ENCODE measurements at regions not wholly inside any gene's neighbourhood (a gene's known extent, or its start where the extent isn't known, plus 50 kb on each side); places are given as distances from the start of the nearest gene placed in this dataset.

DNA sequence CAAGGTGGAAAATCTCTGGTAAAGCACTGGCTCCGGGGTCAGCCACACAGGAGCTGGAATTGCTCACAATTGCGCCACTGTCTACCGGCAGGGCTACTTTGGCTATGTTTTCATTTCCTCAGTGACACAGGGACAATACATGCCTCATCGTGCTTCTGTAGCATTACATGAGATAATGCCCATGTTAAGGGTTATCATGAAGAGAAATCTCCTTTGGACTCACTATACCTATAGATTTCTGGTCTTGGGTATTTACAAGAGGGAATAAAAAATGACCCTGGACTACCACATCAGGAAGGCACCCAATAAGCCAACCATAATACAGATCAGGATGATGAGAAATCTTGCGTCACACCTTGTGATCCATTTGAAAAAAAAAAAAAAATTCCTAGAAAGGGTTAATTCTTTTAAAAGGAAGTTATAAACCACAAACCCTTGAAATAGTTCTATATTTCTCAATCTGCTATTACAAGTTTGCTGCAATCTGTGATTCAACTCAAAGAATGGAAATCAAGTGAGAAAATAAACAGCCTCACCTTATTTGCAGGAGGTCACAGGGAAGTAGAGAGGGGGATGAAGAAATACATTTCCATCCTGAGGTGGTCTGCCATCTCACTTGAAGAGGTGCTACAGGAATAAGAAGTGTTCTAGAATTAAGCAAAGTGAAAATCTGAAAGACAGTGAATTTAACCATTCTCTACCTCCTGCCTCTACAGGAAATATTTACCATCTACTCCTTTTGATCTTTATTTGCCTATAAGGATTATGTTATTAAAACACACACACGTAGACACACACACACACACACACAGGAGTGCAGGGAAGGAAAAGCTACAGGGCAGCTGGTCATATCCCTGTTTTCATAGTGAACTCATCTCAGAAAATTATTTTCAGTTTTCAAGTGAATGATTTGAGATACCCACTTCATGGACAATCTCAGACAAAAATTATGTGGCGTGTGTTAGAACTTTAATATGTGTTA, 231.3 kb upstream of the CELF2 start:
- DNase-seq (ENCODE audit: low spot score) (no peak), ATAC-seq (no peak)

DNA sequence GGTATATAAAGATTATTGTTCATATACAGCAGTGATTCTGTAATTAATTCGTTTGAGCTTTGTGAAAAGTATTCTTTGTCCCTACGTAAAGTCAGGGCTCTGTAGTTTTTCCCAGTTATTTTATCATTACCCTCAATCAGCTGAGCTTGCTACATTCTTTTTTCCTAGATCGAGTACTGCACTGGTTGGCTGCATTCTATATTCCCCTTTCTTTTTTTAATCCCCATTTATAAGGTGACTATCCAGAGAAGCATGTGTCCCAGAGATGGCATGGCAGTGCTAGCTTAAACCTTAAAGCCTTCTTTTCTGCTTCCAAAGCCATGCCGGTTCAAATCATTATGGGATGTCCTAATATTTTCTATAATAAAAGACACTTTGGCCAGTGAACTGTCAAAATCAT, 230.1 kb upstream of the CELF2 start:
- ATAC-seq (no peak), DNase-seq (ENCODE audit: low spot score) (no peak)

DNA sequence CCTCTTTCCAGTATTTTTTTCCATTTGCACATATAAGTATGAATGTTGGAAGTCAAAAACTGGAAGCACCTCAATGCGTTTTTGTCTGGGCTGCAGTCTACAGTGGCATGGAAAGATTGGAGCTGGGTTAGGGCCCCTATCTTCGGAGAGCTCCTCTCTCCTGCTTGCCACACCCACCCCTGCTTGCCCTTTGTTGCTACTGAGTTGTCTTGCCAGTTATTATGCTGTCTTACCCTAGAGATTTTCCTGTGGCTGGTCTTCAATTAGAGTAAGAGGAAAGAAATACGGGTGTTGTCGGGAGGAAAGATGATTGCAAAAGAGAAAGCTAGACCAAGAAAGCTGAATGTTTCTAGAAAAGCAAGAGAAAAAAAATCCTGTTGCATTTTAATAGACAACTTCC, 228.9 kb upstream of the CELF2 start:
- no peak for DNase-seq (ENCODE audit: low spot score)
- ATAC-seq, result no peak

DNA sequence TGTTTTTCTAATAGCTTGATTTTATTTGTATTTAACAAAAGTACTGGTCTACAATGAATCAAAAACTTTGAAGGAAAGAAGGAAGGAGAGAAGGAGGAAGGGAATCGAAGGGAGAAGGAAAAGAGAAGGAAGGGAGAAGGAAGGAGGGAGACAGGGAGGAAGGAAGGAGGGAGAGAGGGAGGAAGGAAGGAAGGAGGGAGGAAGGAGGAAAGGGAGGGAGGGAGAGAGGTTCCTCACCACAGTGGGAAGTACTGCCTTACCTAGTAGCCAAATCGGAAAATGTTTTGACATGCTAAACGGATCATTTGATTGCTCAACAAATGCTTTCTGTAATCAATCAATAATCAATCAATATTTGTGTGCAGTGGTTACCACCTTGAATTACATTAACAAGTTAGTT, 225.8 kb upstream of the CELF2 start:
- no peak for DNase-seq (ENCODE audit: low spot score)
- no peak for ATAC-seq

DNA sequence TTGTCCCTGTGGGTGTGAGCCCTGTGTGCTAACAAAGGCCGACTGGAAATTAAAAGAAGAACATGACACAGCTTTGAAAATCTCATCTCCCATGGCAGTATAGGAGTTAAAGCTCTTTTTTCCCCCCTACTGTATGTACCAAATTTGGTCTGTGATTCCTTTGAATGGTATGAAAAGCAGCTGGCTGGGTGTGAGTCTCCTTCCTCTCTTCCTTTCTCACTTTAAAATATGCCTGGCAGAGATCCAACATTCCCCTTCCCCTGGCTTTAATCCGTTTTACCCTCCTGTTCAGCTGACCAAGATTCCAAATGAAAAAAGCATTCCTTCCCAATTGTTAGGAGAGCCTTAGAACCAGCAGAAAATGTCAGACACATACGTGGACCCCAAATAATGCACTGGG, 225.0 kb upstream of the CELF2 start:
- DNase-seq (ENCODE audit: low spot score), result no peak
- ATAC-seq, result no peak

DNA sequence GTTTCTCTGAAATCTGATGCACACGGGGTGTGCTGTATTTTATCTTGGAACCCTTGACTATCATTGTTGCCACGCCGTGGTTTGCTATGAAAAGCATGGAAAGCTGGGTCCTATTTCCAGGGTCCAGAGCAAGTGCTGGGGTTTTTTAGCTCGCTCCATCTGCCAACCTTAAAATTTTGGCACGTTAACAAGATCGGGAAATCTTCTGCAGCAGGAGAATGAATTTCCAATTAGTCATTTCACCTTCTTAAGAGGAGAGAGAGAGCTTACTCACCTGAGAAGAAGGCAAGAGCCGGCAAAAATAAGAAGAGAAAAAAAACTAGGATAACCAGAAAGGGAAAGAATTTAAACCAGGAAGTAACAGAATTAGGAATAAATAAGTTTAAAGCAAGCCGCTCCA, 223.6 kb upstream of the CELF2 start:
- no peak for ATAC-seq
- DNase-seq (ENCODE audit: low spot score), result no peak

DNA sequence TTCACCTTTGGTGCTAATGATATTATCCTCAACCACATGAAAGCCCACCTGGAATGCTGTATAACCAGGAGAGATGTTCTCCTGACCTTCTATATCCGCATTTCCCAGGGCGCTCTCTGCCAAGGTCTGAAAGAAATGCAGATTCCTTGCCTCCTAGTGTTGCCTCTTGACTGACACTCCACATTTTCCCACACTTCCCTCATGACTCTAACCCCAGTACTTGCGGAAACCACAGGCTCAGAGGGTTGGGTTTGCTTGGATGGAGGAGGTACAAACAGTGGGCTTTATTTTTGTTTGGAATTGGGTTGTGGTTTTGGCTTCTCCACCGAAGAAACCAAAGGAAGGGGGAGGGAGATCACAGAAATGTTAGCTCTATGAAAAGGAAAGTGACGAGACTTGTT, 222.9 kb upstream of the CELF2 start:
- DNase-seq (ENCODE audit: low spot score), result no peak
- no peak for ATAC-seq

DNA sequence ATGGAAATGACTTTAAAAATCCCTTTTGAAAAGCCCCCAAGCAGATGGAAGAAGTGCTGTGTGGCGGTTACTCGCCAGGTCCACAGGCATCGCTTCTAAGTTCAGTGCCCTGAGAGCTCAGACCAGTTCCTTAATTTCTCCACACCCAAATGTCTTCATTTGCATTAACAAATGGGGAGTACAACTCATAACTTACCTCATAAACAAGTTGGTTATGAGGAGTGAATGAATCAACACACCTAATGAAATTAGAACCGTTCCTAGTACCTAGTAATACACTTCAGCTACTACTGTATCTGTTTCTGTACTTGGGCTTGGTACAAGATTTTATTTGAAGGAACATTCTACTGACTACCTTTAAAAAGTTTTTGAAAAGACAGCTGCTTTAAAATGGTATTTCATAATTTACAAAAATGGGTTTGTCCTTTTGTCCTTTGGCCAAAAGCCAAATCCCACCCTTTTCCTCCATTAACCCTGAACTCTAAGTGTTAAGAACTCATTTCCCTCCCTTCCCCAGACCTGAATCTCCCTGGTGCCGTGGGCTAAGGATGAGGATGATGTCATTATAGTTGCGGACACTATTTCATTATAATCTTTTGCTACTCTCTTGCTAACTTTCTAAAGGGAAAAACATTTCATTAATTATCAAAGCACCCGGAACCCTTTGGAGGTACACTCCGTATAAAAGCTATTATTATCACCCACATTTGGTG, 221.5 kb upstream of the CELF2 start:
- ATAC-seq (no peak), DNase-seq (ENCODE audit: low spot score) (no peak)

DNA sequence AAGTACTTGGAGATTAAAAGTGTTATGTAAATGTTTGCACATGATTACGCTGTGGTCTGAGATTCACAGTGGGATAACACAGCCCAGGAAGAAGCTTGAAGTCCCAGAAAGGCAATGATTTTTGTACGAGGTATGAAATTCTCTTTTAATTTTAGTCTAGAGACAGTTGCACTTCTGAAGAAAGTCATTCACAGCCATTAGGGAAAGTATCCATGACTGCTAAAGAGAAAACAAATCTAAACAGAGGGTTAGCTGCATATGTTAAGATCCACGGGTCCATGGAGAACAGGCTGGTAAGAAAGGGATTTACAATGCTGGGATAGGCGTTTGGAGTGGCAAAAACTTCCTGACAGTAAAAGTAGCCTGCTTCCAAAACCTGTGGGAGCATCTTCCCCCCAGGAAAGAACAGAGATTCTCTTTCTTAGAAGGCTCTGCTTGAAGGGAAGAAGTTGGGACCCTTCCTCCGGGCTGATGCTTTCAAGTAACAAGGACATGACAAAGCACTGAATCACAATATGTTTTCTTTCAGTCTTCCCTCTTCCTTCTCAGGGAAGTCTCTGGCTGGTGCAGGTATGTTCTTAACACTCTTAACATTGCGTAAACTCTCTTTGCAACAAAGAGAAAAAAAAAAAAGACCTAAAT, 220.8 kb upstream of the CELF2 start:
- ATAC-seq (no peak), DNase-seq (ENCODE audit: low spot score) (no peak)

DNA sequence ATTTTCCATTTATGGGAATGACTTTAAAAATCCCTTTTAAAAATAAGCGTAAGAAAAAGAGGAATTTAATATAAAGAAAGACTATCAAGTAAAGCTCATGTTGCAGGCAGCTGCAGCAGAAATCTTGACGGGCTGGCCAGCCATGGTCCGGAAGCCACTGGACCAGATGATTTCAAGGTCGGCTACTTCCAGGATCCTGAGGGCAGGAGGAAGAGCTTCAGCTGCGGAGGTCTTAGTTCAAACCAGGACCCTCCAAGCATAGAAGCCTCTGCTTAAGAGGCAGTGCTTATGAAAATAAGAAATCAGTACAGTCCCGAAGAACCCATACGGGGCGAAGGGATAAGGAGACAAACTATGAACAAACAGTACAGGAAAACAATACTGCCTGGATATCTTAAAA, 220.2 kb upstream of the CELF2 start:
- no peak for ATAC-seq
- no peak for DNase-seq (ENCODE audit: low spot score)

DNA sequence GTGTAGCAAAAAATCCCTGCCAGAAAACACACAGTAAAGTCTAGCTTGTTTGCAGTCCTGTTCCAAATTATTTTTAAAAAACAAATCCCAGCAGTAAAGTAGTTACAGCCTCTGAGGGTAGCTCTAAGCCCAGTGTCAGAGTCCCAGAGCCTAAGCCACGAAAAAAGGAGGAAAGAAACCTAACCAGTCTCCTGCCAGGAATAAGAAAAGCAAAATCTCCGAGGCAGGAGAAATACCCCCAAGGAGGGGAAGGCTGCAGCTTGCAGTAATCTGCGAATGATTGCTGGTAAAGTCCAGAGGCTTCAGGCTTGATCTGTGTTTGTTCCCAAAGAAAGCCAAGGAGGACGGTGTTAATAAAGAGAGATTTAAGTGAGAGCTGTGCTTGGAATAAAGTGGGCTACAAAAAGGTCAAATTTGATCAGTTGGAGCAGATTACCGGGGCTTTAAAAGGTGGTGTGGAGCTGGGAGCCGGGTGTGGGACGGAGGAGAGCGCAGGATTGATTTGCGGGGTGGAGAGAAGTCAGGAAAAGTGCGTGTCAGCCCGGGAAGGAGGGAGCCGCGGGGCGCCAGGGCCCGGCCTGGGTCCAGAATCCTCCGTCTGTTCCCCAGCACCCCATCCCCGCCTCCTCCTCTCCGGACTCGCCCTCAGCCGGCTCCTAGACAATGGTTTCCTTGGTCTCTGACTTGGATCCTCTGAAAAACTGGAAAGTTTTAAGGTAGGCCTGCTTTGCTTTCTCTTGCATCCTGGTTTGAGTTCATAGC, 219.4 kb upstream of the CELF2 start:
- no peak for ATAC-seq
- DNase-seq (ENCODE audit: low spot score), result no peak

DNA sequence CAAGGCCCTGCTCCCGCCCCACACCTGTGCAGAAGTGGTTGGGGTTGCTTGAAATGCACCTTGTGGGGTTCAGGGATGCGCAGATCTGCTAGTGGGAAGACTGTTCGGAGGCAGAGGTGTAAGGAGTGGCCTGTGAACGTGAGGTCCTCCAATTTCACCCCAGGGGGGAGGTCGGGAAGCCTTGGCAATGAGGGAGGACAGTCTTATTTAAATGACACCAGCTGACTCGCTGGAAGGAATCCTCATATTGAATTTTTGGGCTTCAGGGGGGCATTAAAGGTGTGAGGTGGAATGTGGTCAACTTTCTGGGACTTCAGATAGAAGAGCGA, 218.8 kb upstream of the CELF2 start:
- no peak for ATAC-seq
- DNase-seq (ENCODE audit: low spot score), result no peak

DNA sequence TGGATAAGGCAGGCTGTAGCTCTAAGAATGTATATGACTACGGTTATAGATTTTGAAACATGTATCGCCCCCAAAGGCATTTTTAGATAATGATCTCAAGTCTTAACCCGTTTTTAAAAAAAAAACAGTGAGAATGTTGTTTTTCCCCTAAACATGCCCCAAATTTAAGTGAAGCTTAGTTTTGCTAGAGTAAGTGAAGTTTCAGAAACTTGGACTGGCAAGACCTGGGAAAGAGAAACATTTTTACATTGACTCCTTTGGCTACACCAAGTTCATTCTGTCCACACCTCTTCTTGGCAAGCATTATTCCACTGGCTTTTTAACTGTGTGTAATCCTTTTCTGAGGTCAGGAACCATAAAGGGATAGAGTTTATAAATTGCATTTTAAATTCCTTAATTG, 216.7 kb upstream of the CELF2 start:
- no peak for ATAC-seq
- no peak for DNase-seq (ENCODE audit: low spot score)

DNA sequence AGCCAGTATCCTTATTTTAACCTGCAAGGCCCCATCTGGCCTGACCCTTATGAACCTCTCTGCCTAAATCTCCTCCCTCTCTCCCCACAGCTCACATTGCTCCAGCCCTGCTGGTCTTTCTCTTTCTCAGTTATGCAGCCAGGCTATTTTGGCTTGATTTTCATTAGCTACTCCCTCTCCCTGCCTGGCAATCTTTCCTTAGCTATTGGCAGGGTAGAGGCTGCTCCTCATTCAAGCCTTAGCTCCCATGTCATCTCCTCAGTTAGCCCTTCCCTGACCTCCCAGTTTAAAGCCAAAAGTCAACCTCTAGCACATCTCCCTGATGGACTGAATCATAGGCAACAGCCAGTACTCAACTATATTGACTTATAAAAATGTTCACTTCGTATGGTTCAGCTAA, 214.4 kb upstream of the CELF2 start:
- no peak for ATAC-seq
- DNase-seq (ENCODE audit: low spot score), result no peak

DNA sequence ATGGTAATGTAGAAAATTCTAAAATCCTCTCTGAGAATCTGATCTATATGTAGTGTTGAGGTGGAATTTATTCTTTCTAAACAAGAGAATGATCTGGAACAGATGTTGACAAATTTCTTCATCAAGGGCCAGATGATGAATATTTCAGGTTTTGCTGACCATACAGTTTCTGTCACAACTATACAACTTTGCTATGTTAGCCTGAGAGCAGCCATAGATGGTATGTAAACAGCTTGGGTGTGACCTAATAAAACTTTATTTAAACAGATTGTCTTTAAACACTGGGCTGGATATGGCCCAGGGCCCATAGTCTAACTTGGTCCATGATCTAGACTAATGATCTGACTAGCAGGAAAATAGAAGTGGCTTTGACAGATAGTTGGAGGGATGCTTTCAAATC, 213.6 kb upstream of the CELF2 start:
- DNase-seq (ENCODE audit: low spot score) (no peak), ATAC-seq (no peak)

DNA sequence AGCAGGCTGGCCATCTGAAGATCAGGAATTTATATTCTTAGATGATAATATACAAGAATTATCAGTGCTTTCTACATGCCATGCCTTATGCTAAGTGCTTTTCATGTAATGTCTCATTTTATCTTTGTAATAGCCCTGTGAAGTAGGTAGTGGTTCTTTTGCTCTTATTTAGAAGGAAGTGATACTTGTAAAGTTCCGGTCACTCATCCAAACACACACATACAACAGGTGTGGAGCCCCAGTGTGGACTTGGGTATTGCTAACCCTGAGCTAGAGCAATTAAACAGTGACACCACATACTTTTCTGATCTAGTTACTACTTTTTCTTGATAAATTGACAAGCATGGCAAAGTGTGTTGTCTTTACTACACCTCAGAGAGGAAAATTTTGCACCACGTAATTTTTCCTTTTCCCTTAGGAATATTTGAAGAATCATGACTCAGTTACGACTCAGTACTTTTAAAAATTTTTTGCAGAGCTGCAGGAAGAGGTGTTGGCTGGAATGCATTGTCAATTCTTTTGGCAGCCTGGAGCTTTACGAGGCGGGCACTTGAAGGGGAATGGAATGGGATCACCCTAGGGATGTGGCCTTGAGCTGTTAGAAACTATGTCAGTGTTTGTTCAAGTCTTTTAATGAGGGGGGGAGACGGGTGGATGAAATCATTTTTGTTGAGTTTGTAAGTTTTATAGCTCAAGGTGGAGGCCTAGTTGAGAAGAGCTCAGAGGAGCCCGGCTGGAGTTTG, 212.5 kb upstream of the CELF2 start:
- ATAC-seq (no peak), DNase-seq (ENCODE audit: low spot score) (no peak)

DNA sequence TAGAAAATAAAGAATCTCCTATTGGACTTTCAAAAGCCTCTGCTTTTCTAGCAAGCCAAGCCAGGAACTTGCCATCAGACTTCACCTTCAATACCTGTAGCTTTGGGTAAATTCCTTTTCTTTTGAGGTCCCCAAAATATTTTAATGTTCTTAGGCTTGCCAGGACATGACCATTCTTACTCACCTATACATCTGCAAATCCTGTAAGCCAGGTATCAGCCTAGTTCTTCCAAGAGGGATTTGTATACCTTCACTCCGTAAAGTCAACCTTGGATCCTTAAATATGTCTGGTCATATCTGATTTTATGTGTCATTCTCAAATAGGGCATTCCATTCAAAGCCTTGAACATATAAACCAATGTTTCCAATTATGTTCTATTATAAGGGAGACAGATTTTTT, 210.6 kb upstream of the CELF2 start:
- no peak for DNase-seq (ENCODE audit: low spot score)
- no peak for ATAC-seq

DNA sequence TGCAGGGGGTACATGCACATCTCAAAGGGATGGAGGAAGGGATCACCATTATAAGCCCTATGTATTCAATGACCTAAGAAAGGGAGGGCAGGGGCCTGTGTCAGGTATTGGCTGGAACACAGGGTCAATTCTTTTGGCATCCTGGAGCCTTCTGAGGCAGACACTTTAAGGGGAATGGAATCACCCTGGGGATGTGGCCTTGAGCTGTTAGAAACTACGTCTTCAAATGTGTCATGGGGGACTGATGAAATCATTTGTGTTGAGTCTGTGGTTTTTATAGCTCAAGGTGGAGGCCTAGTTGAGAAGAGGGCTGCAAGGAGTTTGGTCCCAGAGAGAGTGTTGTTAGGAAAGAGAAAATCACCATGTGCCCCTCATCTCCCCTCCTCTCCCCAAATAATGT, 206.1 kb upstream of the CELF2 start:
- DNase-seq (ENCODE audit: low spot score) (no peak), ATAC-seq (no peak)

DNA sequence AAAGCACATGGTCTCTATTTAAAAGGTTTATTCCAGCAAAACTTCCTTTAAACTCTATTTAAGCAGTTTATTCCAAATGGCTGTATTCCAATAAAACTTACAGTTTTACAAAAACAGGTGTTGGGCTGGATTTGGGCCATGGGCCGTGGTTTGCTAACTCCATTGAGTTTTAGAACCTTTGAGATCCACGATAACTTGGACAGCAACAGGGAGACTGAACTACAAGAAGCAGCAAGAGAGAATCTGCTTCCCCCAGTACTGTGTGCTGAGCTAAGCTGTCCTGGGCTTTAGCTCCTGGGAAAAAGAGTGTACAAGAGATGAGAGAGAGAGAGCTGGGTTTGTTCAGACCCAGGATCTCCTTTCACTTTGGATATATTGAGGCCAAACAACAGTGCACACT, 204.0 kb upstream of the CELF2 start:
- ATAC-seq, result no peak
- no peak for DNase-seq (ENCODE audit: low spot score)

DNA sequence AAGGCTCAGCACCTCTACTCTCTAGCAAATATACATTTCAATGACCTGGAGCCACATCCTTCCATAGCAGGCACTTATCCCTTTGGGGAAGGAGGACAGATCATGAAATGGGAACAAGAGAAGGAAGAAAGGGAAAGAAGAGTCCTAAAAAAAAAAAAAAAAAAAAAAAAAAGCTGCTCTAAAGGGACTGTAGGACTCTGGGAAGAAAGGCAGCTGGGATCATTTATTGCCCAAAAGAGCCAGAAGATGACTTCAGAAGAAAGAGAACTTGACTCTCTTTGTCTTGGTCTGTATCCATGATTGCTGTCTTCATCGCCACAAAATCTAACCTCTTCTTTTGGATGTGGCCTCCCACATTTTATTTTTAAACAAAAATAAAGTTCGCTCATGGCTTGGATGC, 203.6 kb upstream of the CELF2 start:
- no peak for DNase-seq (ENCODE audit: low spot score)
- no peak for ATAC-seq

DNA sequence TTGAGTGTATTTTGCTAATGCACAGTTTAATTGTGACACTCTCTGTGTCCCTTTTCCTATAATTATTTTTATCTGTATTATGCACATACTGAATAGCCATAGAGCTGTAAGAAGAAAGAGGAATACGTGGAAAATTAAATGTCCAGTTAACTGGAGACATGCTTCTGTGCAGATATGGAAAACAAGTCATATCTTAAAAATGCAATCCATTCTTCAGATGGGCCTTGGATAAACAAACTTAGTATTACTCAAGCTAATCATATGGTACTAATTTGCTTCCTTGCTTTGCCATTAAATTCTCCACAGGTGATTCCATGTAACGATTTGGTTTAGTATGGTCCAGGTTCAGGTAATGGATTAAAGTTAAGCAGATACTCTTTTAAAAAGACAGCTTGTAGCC, 201.2 kb upstream of the CELF2 start:
- ATAC-seq (no peak), DNase-seq (ENCODE audit: low spot score) (no peak)

Data from left lobe of liver (tissue), 2 donors.